IPS DF 6.9 (cell line): ENCODE measurements at regions not wholly inside any gene's neighbourhood (a gene's known extent, or its start where the extent isn't known, plus 50 kb on each side); places are given as distances from the start of the nearest gene placed in this dataset.

ENCODE experiments used
- DNase-seq: peaks from one replicate; pipeline ENCODE4 v3.0.0-alpha.2; 2013; ENCODE audit warnings: low read depth, low spot score
- H3K27ac ChIP-seq: one replicate; pipeline ENCODE4 v1.5.1; 2013; ENCODE audit warnings: low read length, control low read depth
- H3K27me3 ChIP-seq: 2 replicates; pipeline ENCODE4 v1.6.1; 2013; ENCODE audit warnings: mild to moderate bottlenecking, low read length; ENCODE audit not compliant: control insufficient read depth, insufficient read depth
- H3K36me3 ChIP-seq: 2 replicates; pipeline ENCODE4 v1.6.1; 2013; ENCODE audit warnings: low read length; ENCODE audit not compliant: control insufficient read depth, insufficient read depth
- H3K4me1 ChIP-seq: 2 replicates; pipeline ENCODE4 v1.6.1; 2013; ENCODE audit warnings: low read length; ENCODE audit not compliant: control insufficient read depth, insufficient read depth
- H3K4me3 ChIP-seq: 2 replicates; pipeline ENCODE4 v1.5.1; 2013; ENCODE audit warnings: mild to moderate bottlenecking, low read length
- H3K9me3 ChIP-seq: 2 replicates; pipeline ENCODE4 v1.6.1; 2013; ENCODE audit warnings: low read length, inconsistent platforms; ENCODE audit not compliant: control insufficient read depth, insufficient read depth
- WGBS: extraction: QIAGEN DNeasy Blood & Tissue Kit; methylation state at CpG from one replicate; pipeline ENCODE4 v1.1.7; 2013; ENCODE audit warnings: mixed read lengths, missing lambda C conversion rate; ENCODE audit not compliant: insufficient read length, insufficient coverage; 5-methylcytosine and 5-hydroxymethylcytosine counted together

DNA sequence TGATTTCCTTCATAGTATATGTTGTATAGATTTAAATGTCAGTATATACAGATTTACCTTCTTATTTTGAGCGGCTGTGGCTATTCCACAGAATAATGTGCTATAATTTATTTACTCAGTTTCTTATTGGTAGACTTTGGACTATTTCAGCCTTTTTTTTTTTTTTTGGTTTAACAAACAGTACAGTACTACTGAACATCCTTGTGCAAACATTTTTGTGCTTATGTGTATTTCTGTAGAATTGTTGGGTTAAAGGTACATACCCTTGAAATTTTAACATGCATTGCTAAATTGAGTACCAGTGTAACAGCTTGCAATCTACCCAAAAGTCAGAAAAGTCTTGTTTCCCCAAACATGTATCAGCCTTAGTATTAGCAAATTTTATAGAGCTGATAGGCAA, 68.8 kb downstream of the HHEX start:
- no peak overlapping the region for H3K27ac ChIP-seq
- WGBS: no CpG with 5 or more reads among the region's 1 CpG
- H3K9me3 ChIP-seq: no peaks in the 10 kb centered on the region
- H3K4me3 ChIP-seq: no peak overlapping the region
- peaks cover 2% of the 10 kb centered on the region; the same call in 1 of the 2 replicates for H3K4me1 ChIP-seq
- H3K36me3 ChIP-seq: no peaks in the 10 kb centered on the region
- no peak for DNase-seq
- H3K27me3 ChIP-seq: no peaks in the 10 kb centered on the region

DNA sequence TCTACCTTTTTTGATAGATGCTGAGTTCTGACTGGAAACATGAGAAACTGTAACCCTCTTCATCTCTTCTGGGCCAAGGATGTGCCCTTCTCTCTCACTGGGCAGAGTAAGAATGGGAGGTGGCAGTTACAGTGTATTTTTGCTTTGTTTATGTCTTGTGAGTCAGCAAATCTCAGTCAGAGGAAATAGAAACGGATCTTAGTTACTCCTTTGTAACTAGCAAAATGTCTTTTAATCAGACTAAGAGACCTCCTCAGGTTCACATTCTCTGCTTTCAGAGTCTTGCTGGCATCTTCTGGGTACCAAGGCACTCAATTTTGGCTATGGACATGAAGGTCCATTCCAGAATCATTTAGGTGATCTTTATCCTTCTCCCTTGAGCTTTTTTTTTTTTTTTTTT, 70.9 kb downstream of the HHEX start:
- Histone ChIP-seq H3K4me1 (peaks cover 2% of the 10 kb centered on the region; the same call in 1 of the 2 replicates), H3K36me3 (no peaks in the 10 kb centered on the region), H3K4me3 (no peak overlapping the region), H3K27ac (no peak overlapping the region), H3K9me3 (no peaks in the 10 kb centered on the region), H3K27me3 (no peaks in the 10 kb centered on the region)
- no peak for DNase-seq
- no CpG with 5 or more reads among the region's 1 CpG for WGBS

DNA sequence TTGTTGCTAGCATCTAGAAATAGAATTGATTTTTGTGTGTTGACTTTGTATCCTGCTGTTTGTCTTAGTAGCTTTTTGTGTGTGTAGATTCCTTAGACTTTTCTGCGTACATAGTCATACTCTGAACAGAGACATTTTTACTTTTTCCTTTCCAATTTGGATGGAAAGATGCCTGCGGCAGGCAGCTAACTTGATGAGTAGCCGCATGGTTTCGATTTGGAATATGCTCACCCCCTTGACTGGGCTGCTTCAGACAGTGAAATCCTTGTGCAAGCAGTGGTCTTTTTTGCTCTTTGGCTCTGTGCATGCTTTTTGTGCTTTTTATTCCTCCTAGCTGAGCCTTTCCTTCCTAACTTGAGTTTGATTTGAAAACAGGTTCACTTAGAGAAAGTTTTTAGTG, 71.8 kb downstream of the HHEX start:
- H3K4me1 ChIP-seq: no peaks in the 10 kb centered on the region; the same call in 1 of the 2 replicates
- no peaks in the 10 kb centered on the region for H3K9me3 ChIP-seq
- no peak overlapping the region for H3K4me3 ChIP-seq
- no CpG with 5 or more reads among the region's 4 CpGs for WGBS
- no peaks in the 10 kb centered on the region for H3K36me3 ChIP-seq
- DNase-seq: no peak
- H3K27me3 ChIP-seq: no peaks in the 10 kb centered on the region
- no peak overlapping the region for H3K27ac ChIP-seq

DNA sequence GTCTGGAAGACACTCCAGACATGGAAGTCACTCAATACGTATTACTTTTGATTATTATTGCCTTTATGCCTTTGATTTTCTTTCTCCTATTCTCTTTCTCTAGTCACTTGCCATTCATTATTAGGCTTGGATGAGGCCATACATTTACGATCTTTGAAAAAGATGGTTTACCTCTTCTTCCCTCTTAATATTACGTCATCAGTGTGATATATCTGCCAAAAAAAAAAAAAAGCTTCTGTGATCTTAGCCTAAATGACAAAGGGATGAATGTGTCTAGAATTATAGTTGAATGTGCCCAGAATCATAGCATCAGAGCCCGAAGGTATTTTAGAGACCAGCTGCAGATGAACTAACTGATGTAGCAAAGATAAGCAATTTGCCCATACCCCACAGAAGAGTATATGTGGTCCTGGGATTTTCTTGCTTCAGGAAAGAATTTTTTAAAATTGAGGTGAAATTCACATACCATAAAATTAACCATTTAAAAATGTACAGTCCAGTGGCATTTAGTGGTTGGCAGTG, 73.9 kb downstream of the HHEX start:
- H3K4me3 ChIP-seq: no peak overlapping the region
- H3K27ac ChIP-seq: no peak overlapping the region
- no peaks in the 10 kb centered on the region for H3K9me3 ChIP-seq
- H3K4me1 ChIP-seq: no peaks in the 10 kb centered on the region; the same call in 1 of the 2 replicates
- no peaks in the 10 kb centered on the region for H3K27me3 ChIP-seq
- H3K36me3 ChIP-seq: no peaks in the 10 kb centered on the region
- no peak for DNase-seq
- WGBS: no CpG with 5 or more reads among the region's 4 CpGs

DNA sequence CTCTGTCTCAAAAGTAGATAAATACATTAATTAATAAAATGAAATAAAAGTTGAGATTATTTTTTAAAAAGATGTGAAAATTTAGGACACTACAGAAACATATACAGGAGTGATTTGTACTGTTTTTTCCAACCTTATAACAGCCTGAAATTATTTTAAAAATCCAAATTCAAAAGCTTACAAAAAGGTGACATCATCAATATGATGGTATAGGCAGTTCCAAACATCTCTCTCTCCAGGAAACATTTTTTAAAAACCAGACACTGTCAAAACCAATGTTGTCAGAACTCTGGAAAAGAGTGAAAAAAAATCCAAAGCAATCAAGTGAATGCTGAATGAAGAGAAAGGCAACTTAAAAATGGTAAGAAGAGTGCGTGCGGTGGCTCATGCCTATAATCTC, 76.7 kb downstream of the HHEX start:
- no CpG with 5 or more reads among the region's 2 CpGs for WGBS
- no peak for DNase-seq
- H3K4me1 ChIP-seq: no peaks in the 10 kb centered on the region; the same call in 1 of the 2 replicates

DNA sequence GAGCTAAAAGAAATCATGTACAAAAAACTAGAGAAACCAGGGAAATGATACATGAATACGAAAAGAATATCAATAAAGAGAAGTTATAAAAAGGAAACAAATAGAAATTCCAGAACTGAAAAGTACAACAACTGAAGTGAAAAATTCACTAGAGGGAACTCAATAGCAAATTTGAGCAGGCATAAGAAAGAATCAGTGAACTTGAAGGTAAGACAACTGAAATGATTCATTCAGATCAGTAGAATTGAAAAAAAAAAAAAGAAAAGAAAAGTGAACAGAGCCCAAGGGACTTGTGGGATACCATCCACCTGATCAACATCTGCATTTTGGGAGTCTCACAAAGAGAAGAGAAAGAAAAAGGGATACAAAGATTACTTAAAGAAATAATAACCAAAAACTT, 78.3 kb downstream of the HHEX start:
- no peaks in the 10 kb centered on the region for H3K9me3 ChIP-seq
- H3K4me3 ChIP-seq: no peak overlapping the region
- H3K27me3 ChIP-seq: no peaks in the 10 kb centered on the region
- DNase-seq: no peak
- no peak overlapping the region for H3K27ac ChIP-seq
- no peaks in the 10 kb centered on the region for H3K36me3 ChIP-seq
- no peaks in the 10 kb centered on the region; the same call in 1 of the 2 replicates for H3K4me1 ChIP-seq
- WGBS: no CpG with 5 or more reads among the region's 1 CpG

More for the DNA sequence above, 76.7 kb downstream of the HHEX start:
- H3K9me3 ChIP-seq: no peaks in the 10 kb centered on the region
- no peaks in the 10 kb centered on the region for H3K27me3 ChIP-seq
- no peak overlapping the region for H3K4me3 ChIP-seq
- no peak overlapping the region for H3K27ac ChIP-seq
- H3K36me3 ChIP-seq: no peaks in the 10 kb centered on the region

DNA sequence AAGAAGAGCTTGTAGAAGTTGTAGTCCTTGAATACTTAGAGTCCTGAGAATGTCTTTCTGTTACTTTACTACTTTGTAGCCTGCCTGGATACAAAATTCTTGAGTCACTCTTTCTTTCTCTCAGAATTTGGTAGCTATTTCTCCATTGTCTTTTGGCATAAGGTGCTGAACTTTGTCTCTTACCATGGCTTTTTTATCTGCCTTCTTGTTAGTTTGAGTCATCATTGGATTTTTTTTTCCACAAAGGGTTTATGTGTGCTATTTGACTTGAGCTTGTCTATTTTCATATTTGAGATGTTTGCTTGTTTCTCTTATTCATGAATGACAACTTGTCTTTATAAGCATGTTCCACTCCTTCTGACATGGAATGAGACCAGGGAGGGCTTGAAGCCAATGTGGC, 74.5 kb upstream of the EXOC6 start:
- DNase-seq: no peak
- H3K36me3 ChIP-seq: no peaks in the 10 kb centered on the region
- no peaks in the 10 kb centered on the region for H3K27me3 ChIP-seq
- no peak overlapping the region for H3K27ac ChIP-seq
- H3K4me1 ChIP-seq: no peaks in the 10 kb centered on the region
- no peaks in the 10 kb centered on the region for H3K9me3 ChIP-seq
- no peak overlapping the region for H3K4me3 ChIP-seq

DNA sequence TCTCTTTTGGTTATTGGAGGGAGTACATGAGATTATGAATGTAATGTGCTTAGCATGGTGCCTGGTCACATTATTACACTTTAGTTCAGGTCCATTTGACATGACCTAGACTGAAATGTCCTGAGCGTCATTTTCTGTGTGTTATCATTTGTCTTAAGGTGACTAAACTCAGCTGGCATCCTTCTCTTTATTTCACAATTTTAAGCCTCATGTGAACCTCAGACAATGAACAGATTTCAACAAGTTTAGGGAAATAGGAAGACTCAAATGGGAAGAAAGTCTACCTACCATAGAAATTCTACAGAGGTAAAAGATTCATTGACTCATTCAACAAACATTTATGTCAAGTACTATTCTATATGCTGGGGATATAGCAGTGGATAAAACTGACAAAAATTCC, 70.2 kb upstream of the EXOC6 start:
- no peak for DNase-seq
- Histone ChIP-seq H3K9me3 (no peaks in the 10 kb centered on the region), H3K27me3 (no peaks in the 10 kb centered on the region), H3K27ac (no peak overlapping the region), H3K36me3 (no peaks in the 10 kb centered on the region), H3K4me1 (no peaks in the 10 kb centered on the region), H3K4me3 (no peak overlapping the region)
- WGBS: no CpG with 5 or more reads among the region's 1 CpG

DNA sequence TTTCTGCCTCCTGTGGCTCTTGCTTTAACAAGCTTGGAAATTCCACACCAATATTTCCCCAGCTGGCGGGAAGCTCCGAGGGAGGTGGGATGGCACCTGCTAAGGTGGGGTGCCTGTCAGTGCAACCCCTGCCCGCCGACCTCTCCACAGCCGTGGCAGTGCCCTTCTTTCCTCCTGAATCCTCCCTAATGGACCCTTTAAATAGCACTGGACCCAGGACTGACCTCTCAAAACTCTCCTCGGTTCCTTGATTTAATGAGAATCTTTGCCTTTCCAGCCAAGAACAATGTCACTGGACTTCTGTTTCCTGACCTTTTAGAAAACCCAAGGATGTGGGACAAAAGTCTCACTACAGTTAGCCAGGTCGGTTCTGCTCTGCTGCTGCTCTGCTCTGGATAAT, 63.2 kb upstream of the EXOC6 start:
- Histone ChIP-seq H3K4me1 (0 out of 2 replicates have a peak, but pooled peaks cover 3% of the 10 kb centered on the region), H3K27me3 (no peaks in the 10 kb centered on the region), H3K36me3 (no peaks in the 10 kb centered on the region), H3K4me3 (no peak overlapping the region), H3K9me3 (no peaks in the 10 kb centered on the region), H3K27ac (no peak overlapping the region)
- no CpG with 5 or more reads among the region's 7 CpGs for WGBS
- no peak for DNase-seq

DNA sequence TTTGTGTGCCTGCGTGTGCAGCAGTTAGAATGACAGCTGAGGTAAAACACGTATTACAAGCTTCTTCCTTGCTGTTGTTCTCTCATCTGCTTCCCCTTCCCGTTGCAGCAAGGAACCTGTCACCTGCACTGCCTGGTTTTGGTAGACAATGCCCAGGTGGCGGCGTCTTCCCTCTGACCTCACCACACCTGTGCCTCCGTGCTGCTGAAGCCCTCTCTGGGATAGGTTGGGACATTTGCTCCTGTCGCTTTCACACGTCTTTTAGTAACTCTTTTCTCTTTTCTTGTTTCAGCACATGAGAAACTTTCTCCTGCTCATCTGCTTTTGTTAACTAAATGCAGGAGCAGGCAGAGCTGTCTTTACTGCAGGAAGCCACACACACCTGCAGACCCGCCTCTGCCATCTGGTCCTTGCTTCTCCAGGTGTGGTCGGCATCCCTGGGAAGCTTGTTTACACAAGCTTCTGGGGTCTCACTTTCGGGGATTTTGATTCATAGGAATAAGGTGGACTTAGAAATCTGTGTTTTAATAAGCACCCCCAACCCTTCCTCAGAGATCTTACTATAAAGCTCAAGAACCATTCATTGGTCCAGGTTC, 60.7 kb upstream of the EXOC6 start:
- 0 out of 2 replicates have a peak, but pooled peaks cover 3% of the 10 kb centered on the region for H3K4me1 ChIP-seq
- no CpG with 5 or more reads among the region's 11 CpGs for WGBS
- no peaks in the 10 kb centered on the region for H3K36me3 ChIP-seq
- H3K27me3 ChIP-seq: no peaks in the 10 kb centered on the region
- H3K4me3 ChIP-seq: no peak overlapping the region
- H3K9me3 ChIP-seq: no peaks in the 10 kb centered on the region
- no peak overlapping the region for H3K27ac ChIP-seq
- DNase-seq: no peak

DNA sequence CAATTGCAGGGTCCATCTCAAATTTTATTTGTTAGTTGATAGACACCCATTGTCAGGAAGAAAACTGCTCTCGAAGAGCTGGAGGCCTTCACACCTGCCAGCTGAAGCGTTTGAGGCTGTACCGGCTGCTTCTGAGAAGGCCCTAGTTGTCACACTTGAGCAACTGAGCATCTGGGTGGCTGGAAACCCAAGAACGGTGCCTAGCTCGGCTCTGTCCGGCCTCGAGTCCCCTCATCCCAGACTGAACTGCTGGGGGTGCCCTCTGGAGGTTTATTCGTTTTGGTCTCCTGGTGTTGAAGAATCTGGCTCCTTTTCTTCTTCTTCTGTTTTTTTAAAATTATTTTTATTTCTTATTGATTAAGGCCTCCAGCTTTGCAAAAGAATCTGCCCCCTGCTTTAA, 59.3 kb upstream of the EXOC6 start:
- no peak for DNase-seq
- WGBS: no CpG with 5 or more reads among the region's 8 CpGs
- no peaks in the 10 kb centered on the region for H3K9me3 ChIP-seq
- H3K4me1 ChIP-seq: 0 out of 2 replicates have a peak, but pooled peaks cover 3% of the 10 kb centered on the region
- H3K27ac ChIP-seq: no peak overlapping the region
- H3K4me3 ChIP-seq: no peak overlapping the region
- no peaks in the 10 kb centered on the region for H3K36me3 ChIP-seq
- no peaks in the 10 kb centered on the region for H3K27me3 ChIP-seq
